H1 (cell line): ENCODE measurements at regions not wholly inside any gene's neighbourhood (a gene's known extent, or its start where the extent isn't known, plus 50 kb on each side); places are given as distances from the start of the nearest gene placed in this dataset.

ENCODE experiments used
- PHF8 ChIP-seq: fragments of 200-600 bp; sonication (generic); conservative IDR thresholded peaks from 2 replicates; pipeline ENCODE4 v1.7.1; 2012; ENCODE audit warnings: low read depth, mild to moderate bottlenecking, inconsistent platforms, low read length, moderate library complexity

DNA sequence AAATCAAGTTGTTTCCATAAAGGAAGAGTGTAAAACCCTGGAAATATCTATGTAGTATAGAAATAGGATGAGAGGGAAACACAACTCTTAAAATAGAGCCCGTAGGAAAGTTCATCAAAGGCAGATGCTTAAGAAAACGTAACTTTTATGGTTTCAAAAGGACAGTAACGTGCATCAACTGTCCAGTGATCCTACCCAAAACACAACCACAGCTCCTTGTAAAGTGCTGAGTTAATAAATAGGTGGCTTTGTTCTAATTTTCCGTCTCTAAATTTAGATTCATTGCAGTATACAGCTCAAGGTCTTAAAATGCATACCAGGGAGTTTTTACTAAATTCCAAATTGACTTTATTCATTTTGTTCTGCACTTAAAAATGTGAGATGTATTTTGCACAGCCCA, 282.1 kb upstream of the ID2 start (continued):
- no peak for TF ChIP-seq PHF8
